ENCODE measurements at regions not wholly inside any gene's neighbourhood (a gene's known extent, or its start where the extent isn't known, plus 50 kb on each side); places are given as distances from the start of the nearest gene placed in this dataset.
A peak's percentile ranks its signal among the peaks of the same experiment; 100 is the strongest.

- ATAC-seq (replicated peaks in 6 of 8) = no peak
- in situ Hi-C loops (cut with MboI; ENCODE audit: low pct_unique_long_range_greater_than_20kb in 2 of 9, low sequenced_read_pairs in 9 of 9, unreplicated experiment in 9 of 9) = no loop called here
- H3K4me3 ChIP-seq = no peak overlapping the region
Observed at GRCh38 chr4:188903986-188904385, 764.7 kb downstream of the TRIML1 start.

GRCh38 chr4:188904617-188905016 is 765.4 kb downstream of the TRIML1 start:
- H3K27ac ChIP-seq = no peak overlapping the region
- no peaks in the 10 kb centered on the region for H3K4me1 ChIP-seq (replicated peaks in 1 of 2)
- no peak overlapping the region for H3K4me3 ChIP-seq
- in situ Hi-C loops (cut with MboI; ENCODE audit: low pct_unique_long_range_greater_than_20kb in 2 of 9, low sequenced_read_pairs in 9 of 9, unreplicated experiment in 9 of 9) = no loop called here
- ATAC-seq (replicated peaks in 6 of 8) = no peak
- WGBS, 10 experiments = 67 to 94% methylated on average over 1 to 3 of the region's 12 CpGs; no CpG with 5 or more reads in 8 of the 10 experiments

More at GRCh38 chr4:188903986-188904385, 764.7 kb downstream of the TRIML1 start:
- H3K27ac ChIP-seq = no peak overlapping the region
- whole genome bisulfite sequencing, 10 experiments = 0 to 75% (median 57%) methylated on average over 1 to 2 of the region's 2 CpGs; no CpG with 5 or more reads in 1 of the 10 experiments
- no peaks in the 10 kb centered on the region for H3K4me1 ChIP-seq (replicated peaks in 1 of 2)

GRCh38 chr4:188905248-188905647 is 766.0 kb downstream of the TRIML1 start:
- in situ Hi-C loops (cut with MboI; ENCODE audit: low pct_unique_long_range_greater_than_20kb in 2 of 9, low sequenced_read_pairs in 9 of 9, unreplicated experiment in 9 of 9) = no loop called here
- WGBS, 10 experiments = 89 to 100% methylated on average over 1 to 5 of the region's 18 CpGs; no CpG with 5 or more reads in 8 of the 10 experiments

GRCh38 chr4:188911199-188911598 is 772.0 kb downstream of the TRIML1 start:
- no peak overlapping the region for H3K27ac ChIP-seq
- no peaks in the 10 kb centered on the region for H3K4me1 ChIP-seq (replicated peaks in 1 of 2)
- WGBS, 10 experiments = 0 to 100% (median 80%) methylated on average over 1 to 4 of the region's 5 CpGs; no CpG with 5 or more reads in 3 of the 10 experiments
- in situ Hi-C loops (cut with MboI; ENCODE audit: low pct_unique_long_range_greater_than_20kb in 2 of 9, low sequenced_read_pairs in 9 of 9, unreplicated experiment in 9 of 9) = no loop called here
- no peak for ATAC-seq (replicated peaks in 6 of 8)
- H3K4me3 ChIP-seq = no peak overlapping the region

More at GRCh38 chr4:188905248-188905647, 766.0 kb downstream of the TRIML1 start:
- Histone ChIP-seq H3K4me1 (replicated peaks in 1 of 2) (no peaks in the 10 kb centered on the region), H3K27ac (no peak overlapping the region), H3K4me3 (no peak overlapping the region)
- ATAC-seq (replicated peaks in 6 of 8) = no peak

- Histone ChIP-seq H3K27ac (no peak overlapping the region), H3K4me1 (replicated peaks in 1 of 2) (no peaks in the 10 kb centered on the region), H3K4me3 (no peak overlapping the region)
- in situ Hi-C loops (cut with MboI; ENCODE audit: low pct_unique_long_range_greater_than_20kb in 2 of 9, low sequenced_read_pairs in 9 of 9, unreplicated experiment in 9 of 9) = no loop called here
- no peak for ATAC-seq (replicated peaks in 6 of 8)
- 5 to 100% (median 86%) methylated on average over 2 to 5 of the region's 5 CpGs; no CpG with 5 or more reads in 1 of the 10 experiments for WGBS, 10 experiments
Observed at GRCh38 chr4:188911707-188912106, 772.5 kb downstream of the TRIML1 start.

- Histone ChIP-seq H3K4me1 (replicated peaks in 1 of 2) (no peaks in the 10 kb centered on the region), H3K27ac (no peak overlapping the region), H3K4me3 (no peak overlapping the region)
- WGBS, 10 experiments = 18 to 79% (median 58%) methylated on average over 1 to 5 of the region's 5 CpGs; no CpG with 5 or more reads in 2 of the 10 experiments
- ATAC-seq (replicated peaks in 6 of 8) = no peak
- in situ Hi-C loops (cut with MboI; ENCODE audit: low pct_unique_long_range_greater_than_20kb in 2 of 9, low sequenced_read_pairs in 9 of 9, unreplicated experiment in 9 of 9) = no loop called here
Observed at GRCh38 chr4:188915175-188915574, 775.9 kb downstream of the TRIML1 start.

GRCh38 chr4:188918787-188919186 is 779.5 kb downstream of the TRIML1 start:
- Histone ChIP-seq H3K27ac (no peak overlapping the region), H3K4me1 (replicated peaks in 1 of 2) (no peaks in the 10 kb centered on the region), H3K4me3 (no peak overlapping the region)
- 0 to 100% (median 50%) methylated on average over 1 to 2 of the region's 2 CpGs; no CpG with 5 or more reads in 2 of the 10 experiments for WGBS, 10 experiments
- in situ Hi-C loops (cut with MboI; ENCODE audit: low pct_unique_long_range_greater_than_20kb in 2 of 9, low sequenced_read_pairs in 9 of 9, unreplicated experiment in 9 of 9) = no loop called here
- ATAC-seq (replicated peaks in 6 of 8) = no peak

- 40 to 88% (median 46%) methylated on average over 1 to 2 of the region's 2 CpGs; no CpG with 5 or more reads in 2 of the 10 experiments for WGBS, 10 experiments
- ATAC-seq (replicated peaks in 6 of 8) = no peak
- in situ Hi-C loops (cut with MboI; ENCODE audit: low pct_unique_long_range_greater_than_20kb in 2 of 9, low sequenced_read_pairs in 9 of 9, unreplicated experiment in 9 of 9) = no loop called here
- Histone ChIP-seq H3K27ac (no peak overlapping the region), H3K4me1 (replicated peaks in 1 of 2) (no peaks in the 10 kb centered on the region), H3K4me3 (no peak overlapping the region)
Observed at GRCh38 chr4:188930822-188931221, 791.6 kb downstream of the TRIML1 start.

- in situ Hi-C loops (cut with MboI; ENCODE audit: low pct_unique_long_range_greater_than_20kb in 2 of 9, low sequenced_read_pairs in 9 of 9, unreplicated experiment in 9 of 9) = no loop called here
- Histone ChIP-seq H3K27ac (no peak overlapping the region), H3K4me1 (replicated peaks in 1 of 2) (no peaks in the 10 kb centered on the region), H3K4me3 (no peak overlapping the region)
- peak in 3 of 8 experiments; percentile 41 to 87 (median 53) for ATAC-seq (replicated peaks in 6 of 8)
- 19 to 100% (median 74%) methylated on average over 1 to 5 of the region's 5 CpGs for WGBS, 10 experiments
Observed at GRCh38 chr4:188934320-188934962, 795.2 kb downstream of the TRIML1 start.

- in situ Hi-C loops (cut with MboI; ENCODE audit: low pct_unique_long_range_greater_than_20kb in 2 of 9, low sequenced_read_pairs in 9 of 9, unreplicated experiment in 9 of 9) = no loop called here
- peak in 6 of 8 experiments; percentile 29 to 99 (median 59) for ATAC-seq (replicated peaks in 6 of 8)
- Histone ChIP-seq H3K4me3 (no peak overlapping the region), H3K27ac (no peak overlapping the region), H3K4me1 (replicated peaks in 1 of 2) (no peaks in the 10 kb centered on the region)
- 0 to 100% (median 66%) methylated on average over 1 to 3 of the region's 3 CpGs for WGBS, 10 experiments
Observed at GRCh38 chr4:188941524-188942119, 802.4 kb downstream of the TRIML1 start.

GRCh38 chr4:188942606-188943005 is 803.4 kb downstream of the TRIML1 start:
- H3K27ac ChIP-seq = no peak overlapping the region
- no peak overlapping the region for H3K4me3 ChIP-seq
- no peaks in the 10 kb centered on the region for H3K4me1 ChIP-seq (replicated peaks in 1 of 2)
- 33 to 100% (median 74%) methylated on average over 1 to 3 of the region's 3 CpGs; no CpG with 5 or more reads in 2 of the 10 experiments for WGBS, 10 experiments
- in situ Hi-C loops (cut with MboI; ENCODE audit: low pct_unique_long_range_greater_than_20kb in 2 of 9, low sequenced_read_pairs in 9 of 9, unreplicated experiment in 9 of 9) = no loop called here
- ATAC-seq (replicated peaks in 6 of 8) = no peak

- in situ Hi-C loops (cut with MboI; ENCODE audit: low pct_unique_long_range_greater_than_20kb in 2 of 9, low sequenced_read_pairs in 9 of 9, unreplicated experiment in 9 of 9) = no loop called here
- no peak overlapping the region for H3K27ac ChIP-seq
- no peak overlapping the region for H3K4me3 ChIP-seq
- WGBS, 10 experiments = 0 to 70% (median 48%) methylated on average over 2 to 4 of the region's 4 CpGs; no CpG with 5 or more reads in 1 of the 10 experiments
- H3K4me1 ChIP-seq (replicated peaks in 1 of 2) = peaks cover 0 to 11% of the 10 kb centered on the region in 2 donors
- ATAC-seq (replicated peaks in 6 of 8) = peak in 5 of 8 experiments; percentile 15 to 62 (median 59)
Observed at GRCh38 chr4:188949596-188949995, 810.4 kb downstream of the TRIML1 start.

- Histone ChIP-seq H3K27ac (no peak overlapping the region), H3K4me3 (no peak overlapping the region), H3K4me1 (replicated peaks in 1 of 2) (peaks cover 0 to 2% of the 10 kb centered on the region in 2 donors)
- in situ Hi-C loops (cut with MboI; ENCODE audit: low pct_unique_long_range_greater_than_20kb in 2 of 9, low sequenced_read_pairs in 9 of 9, unreplicated experiment in 9 of 9) = no loop called here
- WGBS, 10 experiments = 7 to 100% (median 80%) methylated on average over 1 to 2 of the region's 2 CpGs; no CpG with 5 or more reads in 5 of the 10 experiments
- ATAC-seq (replicated peaks in 6 of 8) = no peak
Observed at GRCh38 chr4:188955066-188955465, 815.8 kb downstream of the TRIML1 start.

Data from motor neuron (in vitro differentiated cells).